Caco-2 (cell line): ENCODE measurements at regions not wholly inside any gene's neighbourhood (a gene's known extent, or its start where the extent isn't known, plus 50 kb on each side); places are given as distances from the start of the nearest gene placed in this dataset.

Source experiments
- BruUV-seq: library from RNA; stranded (reverse); fragments of 400-500 nt; replicated peaks from 2 replicates; lab custom pipeline; 2021; lab: Mats Ljungman, UMichigan
- CTCF ChIA-PET: fragments of 300-600 bp; sonication (Branson Sonifier 250); formaldehyde crosslinking; loops from one replicate; lab custom pipeline; 2022; ENCODE audit warnings: antibody characterized with exemption; lab: Charles Lee
- POLR2A ChIA-PET: fragments of 300-600 bp; sonication (Branson Sonifier 250); formaldehyde crosslinking; loops from one replicate; lab custom pipeline; 2022; ENCODE audit warnings: antibody characterized with exemption; lab: Charles Lee
- DNase-seq, 2 experiments: peaks; one replicate each; pipeline versions ENCODE4 v3.0.0 to v3.0.0-alpha.2; 2020 to 2022
- H3K27me3 ChIP-seq: replicated peaks from 2 replicates; pipeline ENCODE4 v1.6.0; 2011; ENCODE audit warnings: low read length; ENCODE audit not compliant: control insufficient read depth, insufficient read depth
- H3K36me3 ChIP-seq: 2 replicates; pipeline ENCODE4 v1.5.1; 2011; ENCODE audit warnings: low read length; ENCODE audit not compliant: control insufficient read depth, insufficient read depth
- H3K4me1 ChIP-seq: fragments of 250-450 bp; sonication (Bioruptor Pico); 2 replicates; pipeline ENCODE4 v1.5.1; 2020; ENCODE audit warnings: mild to moderate bottlenecking
- H3K4me3 ChIP-seq: 2 replicates; pipeline ENCODE4 v1.5.1; 2011; ENCODE audit warnings: low read depth, mild to moderate bottlenecking, control low read depth, low read length
- H3K9me3 ChIP-seq: fragments of 250-450 bp; sonication (Bioruptor Pico); 2 replicates; pipeline ENCODE4 v1.5.1; 2020; ENCODE audit warnings: mild to moderate bottlenecking, moderate library complexity
- H3K27ac Mint-ChIP-seq: one replicate; pipeline ENCODE4 v1.8.0; 2022; ENCODE audit warnings: mixed read lengths; ENCODE audit not compliant: unreplicated experiment
- H3K27me3 Mint-ChIP-seq: one replicate; pipeline ENCODE4 v1.8.0; 2022; ENCODE audit warnings: mixed read lengths; ENCODE audit not compliant: insufficient read depth, unreplicated experiment
- H3K36me3 Mint-ChIP-seq: one replicate; pipeline ENCODE4 v1.8.0; 2022; ENCODE audit warnings: mild to moderate bottlenecking, mixed read lengths; ENCODE audit not compliant: insufficient read depth, unreplicated experiment
- H3K4me1 Mint-ChIP-seq: one replicate; pipeline ENCODE4 v1.8.0; 2022; ENCODE audit warnings: low read depth, mixed read lengths; ENCODE audit not compliant: unreplicated experiment
- H3K4me3 Mint-ChIP-seq: one replicate; pipeline ENCODE4 v1.8.0; 2022; ENCODE audit warnings: mild to moderate bottlenecking, moderate library complexity, mixed read lengths; ENCODE audit not compliant: unreplicated experiment
- H3K9me3 Mint-ChIP-seq: one replicate; pipeline ENCODE4 v1.8.0; 2022; ENCODE audit warnings: mixed read lengths; ENCODE audit not compliant: unreplicated experiment
- CTCF ChIP-seq, 2 experiments: fragments of 200-600 bp in 1 of 2; IDR thresholded peaks; 1 replicate in 1 of 2; 2 replicates in 1 of 2; pipeline versions ENCODE4 v1.5.1 to v1.8.0; 2011 to 2022; ENCODE audit warnings: antibody characterized with exemption in 1 of 2, control low read depth in 1 of 2, inconsistent platforms in 1 of 2, low read depth in 1 of 2, low read length in 1 of 2, mild to moderate bottlenecking in 1 of 2, moderate library complexity in 1 of 2; ENCODE audit not compliant: insufficient read depth in 1 of 2, severe bottlenecking in 1 of 2, unreplicated experiment in 1 of 2
- intact Hi-C: fragments of 100-400 bp; cut with micrococcal nuclease; formaldehyde crosslinking; loops from one replicate; pipeline ENCODE4 v1.10.0; 2022; ENCODE audit not compliant: unreplicated experiment

DNA sequence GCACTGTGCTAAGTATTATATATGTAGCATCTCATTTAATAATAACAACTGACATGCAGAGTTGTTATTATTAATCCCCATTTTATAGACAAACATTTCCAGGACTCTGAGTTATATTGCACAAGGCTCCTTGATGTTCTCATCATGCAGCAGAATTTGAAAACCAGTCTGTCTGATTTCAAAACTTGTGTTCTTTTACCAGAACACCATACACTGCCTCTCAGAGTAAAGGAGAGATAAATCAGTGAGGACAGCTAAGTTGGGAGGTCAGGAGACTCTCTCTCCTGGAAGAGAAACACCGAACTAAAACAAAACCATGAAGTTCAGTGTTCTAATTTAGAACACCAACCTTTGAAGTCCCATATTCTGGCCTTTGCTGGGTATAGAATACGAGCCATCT is 92.7 kb upstream of the TNC start:
- CTCF ChIA-PET = no interaction called here
- Mint-ChIP-seq H3K36me3 (no peaks in the 10 kb centered on the region), H3K27me3 (no peaks in the 10 kb centered on the region), H3K9me3 (no peaks in the 10 kb centered on the region), H3K27ac (no peak overlapping the region), H3K4me1 (peaks cover 12% of the 10 kb centered on the region), H3K4me3 (no peak overlapping the region)
- DNase-seq = no peak
- Histone ChIP-seq H3K27me3 (no peaks in the 10 kb centered on the region), H3K36me3 (no peaks in the 10 kb centered on the region), H3K4me3 (no peak overlapping the region), H3K4me1 (no peaks in the 10 kb centered on the region), H3K9me3 (no peaks in the 10 kb centered on the region)
- intact Hi-C loops = no loop called here
- BruUV-seq = no TSS peak
- POLR2A ChIA-PET = no interaction called here
- no peak for TF ChIP-seq CTCF (IDR thresholded peaks at IDR 0.05; ENCODE audit: insufficient read depth in 1 of 2, low read depth in 1 of 2, low read length in 1 of 2, severe bottlenecking in 1 of 2, unreplicated experiment in 1 of 2)

- TF ChIP-seq CTCF (IDR thresholded peaks at IDR 0.05; ENCODE audit: insufficient read depth in 1 of 2, low read depth in 1 of 2, low read length in 1 of 2, severe bottlenecking in 1 of 2, unreplicated experiment in 1 of 2) = no peak
- ChIA-PET CTCF (no interaction called here), POLR2A (no interaction called here)
- no peak overlapping the region for H3K4me3 ChIP-seq
- no peaks in the 10 kb centered on the region for H3K4me1 ChIP-seq
- Mint-ChIP-seq H3K4me3 (no peak overlapping the region), H3K9me3 (no peaks in the 10 kb centered on the region), H3K27ac (no peak overlapping the region), H3K27me3 (no peaks in the 10 kb centered on the region), H3K4me1 (peaks cover 12% of the 10 kb centered on the region), H3K36me3 (no peaks in the 10 kb centered on the region)
- DNase-seq = no peak
- H3K9me3 ChIP-seq = no peaks in the 10 kb centered on the region
- intact Hi-C loops = no loop called here
- H3K27me3 ChIP-seq = no peaks in the 10 kb centered on the region
- BruUV-seq = no TSS peak
- no peaks in the 10 kb centered on the region for H3K36me3 ChIP-seq
Observed at GRCh38 chr9:115211413-115212124, 93.6 kb upstream of the TNC start.

DNA sequence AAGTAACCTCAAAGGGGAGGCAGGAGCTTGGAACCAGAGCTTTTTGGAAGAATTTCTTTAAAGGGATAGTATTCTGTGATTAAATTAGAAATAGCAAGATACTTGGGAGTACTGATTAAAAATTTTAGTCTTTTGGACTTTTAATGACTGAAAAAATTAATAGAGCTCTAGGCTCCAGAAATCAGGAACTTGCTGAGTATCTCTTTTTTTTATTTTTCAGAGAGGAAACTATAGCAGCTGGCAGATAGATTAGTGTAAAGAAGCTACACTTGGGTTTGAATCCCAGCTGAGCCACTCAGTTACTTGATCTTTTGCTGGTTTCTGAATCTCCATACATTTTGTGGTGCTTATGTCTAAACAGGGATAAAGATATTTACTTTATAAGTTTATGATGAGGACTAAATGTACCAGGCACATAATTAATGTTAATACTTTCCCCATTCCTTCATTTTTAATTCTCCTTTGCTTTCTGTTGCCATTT is 94.2 kb upstream of the TNC start:
- Mint-ChIP-seq H3K27me3 (no peaks in the 10 kb centered on the region), H3K27ac (no peak overlapping the region), H3K36me3 (no peaks in the 10 kb centered on the region), H3K4me1 (peaks cover 12% of the 10 kb centered on the region), H3K4me3 (no peak overlapping the region), H3K9me3 (no peaks in the 10 kb centered on the region)
- POLR2A ChIA-PET = interaction anchor here (0.5 kb wide), 1 partner anchor 31 kb away, joined by 3 read pairs; no protein-coding TSS in a partner anchor
- intact Hi-C loops = no loop called here
- no peaks in the 10 kb centered on the region for H3K36me3 ChIP-seq
- CTCF ChIA-PET = no interaction called here
- H3K4me3 ChIP-seq = no peak overlapping the region
- no TSS peak for BruUV-seq
- TF ChIP-seq CTCF (IDR thresholded peaks at IDR 0.05; ENCODE audit: insufficient read depth in 1 of 2, low read depth in 1 of 2, low read length in 1 of 2, severe bottlenecking in 1 of 2, unreplicated experiment in 1 of 2) = no peak
- no peak for DNase-seq
- H3K4me1 ChIP-seq = no peaks in the 10 kb centered on the region
- H3K27me3 ChIP-seq = no peaks in the 10 kb centered on the region
- no peaks in the 10 kb centered on the region for H3K9me3 ChIP-seq
